GM10266 (cell line): ENCODE measurements at regions not wholly inside any gene's neighbourhood (a gene's known extent, or its start where the extent isn't known, plus 50 kb on each side); places are given as distances from the start of the nearest gene placed in this dataset.

Source experiments
- DNase-seq: peaks from one replicate; pipeline ENCODE4 v3.0.0; 2012; ENCODE audit errors: extremely low spot score
- TF ChIP-seq, protein P1 (sequence below): IDR thresholded peaks from 2 replicates; pipeline ENCODE4 v1.5.1; 2012; ENCODE audit warnings: mild to moderate bottlenecking, low read depth; ENCODE audit not compliant: control insufficient read depth, insufficient read depth; ENCODE audit errors: missing control alignments

DNA sequence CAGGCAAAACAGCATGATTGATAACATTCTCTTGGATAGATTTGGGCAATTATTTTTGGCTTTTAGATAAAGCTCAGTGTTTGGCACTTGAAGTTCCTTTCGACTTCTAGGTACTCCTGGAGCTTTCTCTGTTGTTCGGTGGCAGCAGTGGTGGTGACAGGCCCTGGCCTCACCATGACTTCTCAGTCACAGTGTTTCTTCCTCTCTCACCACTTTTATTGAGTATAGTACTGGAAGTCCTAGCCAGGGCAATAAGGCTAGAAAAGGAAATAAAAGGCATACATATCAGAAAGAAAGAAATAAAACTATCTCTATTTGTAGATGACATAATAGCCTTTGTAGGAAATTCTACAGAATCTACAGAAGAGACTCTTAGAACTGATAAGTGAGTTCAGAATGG lies 101.2 kb upstream of the SIRPG start:
- TF ChIP-seq, protein P1, sequence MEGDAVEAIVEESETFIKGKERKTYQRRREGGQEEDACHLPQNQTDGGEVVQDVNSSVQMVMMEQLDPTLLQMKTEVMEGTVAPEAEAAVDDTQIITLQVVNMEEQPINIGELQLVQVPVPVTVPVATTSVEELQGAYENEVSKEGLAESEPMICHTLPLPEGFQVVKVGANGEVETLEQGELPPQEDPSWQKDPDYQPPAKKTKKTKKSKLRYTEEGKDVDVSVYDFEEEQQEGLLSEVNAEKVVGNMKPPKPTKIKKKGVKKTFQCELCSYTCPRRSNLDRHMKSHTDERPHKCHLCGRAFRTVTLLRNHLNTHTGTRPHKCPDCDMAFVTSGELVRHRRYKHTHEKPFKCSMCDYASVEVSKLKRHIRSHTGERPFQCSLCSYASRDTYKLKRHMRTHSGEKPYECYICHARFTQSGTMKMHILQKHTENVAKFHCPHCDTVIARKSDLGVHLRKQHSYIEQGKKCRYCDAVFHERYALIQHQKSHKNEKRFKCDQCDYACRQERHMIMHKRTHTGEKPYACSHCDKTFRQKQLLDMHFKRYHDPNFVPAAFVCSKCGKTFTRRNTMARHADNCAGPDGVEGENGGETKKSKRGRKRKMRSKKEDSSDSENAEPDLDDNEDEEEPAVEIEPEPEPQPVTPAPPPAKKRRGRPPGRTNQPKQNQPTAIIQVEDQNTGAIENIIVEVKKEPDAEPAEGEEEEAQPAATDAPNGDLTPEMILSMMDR, result no peak
- DNase-seq, result no peak

DNA sequence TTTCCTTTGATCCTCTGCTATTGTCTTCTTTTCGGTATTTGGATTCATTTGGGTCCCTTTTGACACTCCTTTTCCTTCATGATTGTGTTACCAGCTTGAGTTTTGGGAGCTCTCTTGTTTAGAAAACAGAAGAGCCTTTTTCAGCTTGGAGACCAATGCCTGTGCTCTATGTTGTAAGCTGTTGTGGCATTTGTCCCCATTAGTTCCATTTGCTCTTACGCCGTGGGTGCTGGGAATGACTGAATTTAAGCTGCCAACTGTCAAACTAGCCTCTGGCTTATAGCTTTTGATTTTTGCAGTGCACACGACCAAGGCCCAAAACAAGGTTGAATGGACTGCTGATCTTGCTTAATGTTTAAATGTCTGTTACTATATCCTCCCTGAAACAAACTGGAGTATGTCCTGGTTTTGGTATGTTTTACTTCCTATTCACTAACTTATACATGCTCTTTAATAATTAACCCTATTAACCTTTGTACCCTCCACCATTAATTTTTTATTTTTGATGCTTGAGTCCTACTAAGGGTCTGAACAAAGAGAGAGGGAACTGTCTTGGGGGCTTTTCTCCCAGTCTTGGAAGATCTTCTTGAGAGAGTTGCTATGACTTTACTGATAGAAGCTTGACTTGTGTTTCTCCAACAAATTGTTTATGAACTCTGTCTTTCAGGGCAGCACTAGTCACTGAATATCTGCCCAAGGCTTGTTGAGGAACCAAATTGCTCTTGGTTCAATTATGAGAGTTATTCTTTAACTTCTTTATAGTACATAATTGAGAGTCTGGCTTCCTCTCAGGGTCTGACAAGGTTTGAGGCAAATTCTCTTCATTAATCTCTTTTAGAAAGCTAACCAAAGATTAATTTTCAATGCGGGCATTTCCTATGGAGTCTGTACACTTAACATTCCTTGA lies 100.3 kb upstream of the SIRPG start:
- DNase-seq, result no peak
- TF ChIP-seq, protein P1, result no peak

DNA sequence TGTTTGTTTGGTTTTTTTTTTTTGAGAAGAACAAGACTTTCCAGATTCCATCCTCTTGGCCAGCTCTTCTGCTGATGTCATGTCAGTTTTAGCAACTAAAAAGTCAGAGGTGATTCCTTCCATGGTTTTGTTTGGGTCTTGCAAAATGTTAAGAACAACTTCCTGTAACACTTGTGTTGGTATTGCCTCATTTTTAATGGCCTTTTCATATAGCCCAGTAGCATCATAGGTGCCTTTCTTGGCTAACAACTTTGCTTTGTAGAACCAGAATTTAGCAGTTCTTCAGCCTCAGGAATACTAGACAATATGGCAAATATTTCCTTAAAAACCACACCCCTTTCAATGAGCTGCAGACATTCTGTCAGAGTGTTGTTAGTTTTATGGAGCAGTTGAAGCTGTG lies 99.5 kb upstream of the SIRPG start:
- TF ChIP-seq, protein P1, result no peak
- DNase-seq, result no peak

DNA sequence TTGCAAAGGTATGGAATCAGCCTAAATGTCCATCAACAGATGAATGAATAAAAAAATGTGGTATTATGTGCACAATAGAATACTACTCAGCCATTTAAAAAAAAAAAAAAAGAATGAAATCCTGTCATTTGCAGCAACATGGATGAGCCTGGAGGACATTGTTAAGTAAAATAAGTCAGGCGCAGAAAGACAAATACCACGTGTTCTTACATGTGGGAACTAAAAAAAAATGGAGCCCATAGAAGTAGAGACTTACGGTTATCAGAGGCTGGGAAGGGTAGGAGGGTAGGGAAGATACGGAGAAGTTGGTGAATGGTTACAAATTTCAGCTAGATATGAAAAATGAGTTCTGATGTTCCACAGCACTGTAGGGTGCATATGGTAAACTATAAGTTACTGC lies 97.2 kb upstream of the SIRPG start:
- DNase-seq, result no peak
- TF ChIP-seq, protein P1, result no peak

DNA sequence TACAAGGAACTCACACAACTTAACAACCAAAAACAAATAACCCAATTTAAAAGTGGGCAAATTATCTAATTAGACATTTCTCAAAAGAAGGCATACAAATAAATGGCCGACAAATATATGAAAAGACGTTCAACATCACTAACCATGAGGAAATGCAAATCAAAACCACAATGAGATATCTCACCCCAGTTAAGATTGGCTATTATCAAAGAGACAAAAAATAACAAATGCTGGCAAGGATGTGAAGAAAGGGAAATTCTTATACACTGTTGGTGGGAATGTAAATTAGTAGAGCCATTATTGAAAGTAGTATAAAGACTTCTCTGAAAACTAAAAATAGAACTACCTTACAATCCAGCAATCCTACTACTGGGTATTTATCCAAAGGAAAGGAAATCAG lies 96.7 kb upstream of the SIRPG start:
- no peak for DNase-seq
- TF ChIP-seq, protein P1, result no peak

DNA sequence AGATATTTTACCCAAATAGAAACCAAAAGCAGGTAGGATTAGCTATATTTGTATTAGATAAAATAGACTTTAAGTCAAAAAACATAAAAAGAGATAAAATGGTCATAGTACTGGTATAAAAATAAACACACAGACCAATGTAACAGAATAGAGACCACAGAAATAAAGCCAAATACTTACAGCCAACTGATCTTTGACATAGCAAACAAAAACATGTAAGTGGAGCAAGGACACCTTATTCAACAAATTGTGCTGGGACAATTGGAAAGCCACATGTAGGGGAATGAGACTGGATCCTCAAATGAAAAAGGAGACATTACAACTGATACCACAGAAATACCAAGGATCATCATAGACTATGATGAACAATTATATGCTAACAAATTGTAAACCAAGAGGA lies 94.5 kb upstream of the SIRPG start:
- DNase-seq, result no peak
- TF ChIP-seq, protein P1, result no peak

DNA sequence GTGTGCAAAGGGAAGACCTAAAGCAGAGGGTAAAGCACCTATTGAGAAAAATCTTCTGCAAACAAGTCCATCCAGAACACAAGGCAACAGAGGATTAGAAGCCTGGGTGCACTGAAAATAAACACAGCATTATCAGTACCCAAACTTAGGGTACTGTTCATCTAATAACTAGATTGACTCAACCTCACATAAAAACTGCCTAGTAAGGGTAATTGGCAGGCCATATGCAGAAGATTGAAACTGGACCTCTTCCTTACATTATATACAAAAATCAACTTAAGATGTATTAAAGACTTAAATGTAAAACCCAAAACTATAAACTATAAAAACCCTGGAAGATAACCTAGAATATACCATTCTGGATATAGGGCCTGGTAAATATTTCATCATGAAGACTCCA lies 91.2 kb upstream of the SIRPG start:
- TF ChIP-seq, protein P1, result no peak
- DNase-seq, result no peak
